NCI-H748 (cell line): ENCODE measurements at regions not wholly inside any gene's neighbourhood (a gene's known extent, or its start where the extent isn't known, plus 50 kb on each side); places are given as distances from the start of the nearest gene placed in this dataset.
"Not testable (repeated sequence)": the region's sequence is repeated elsewhere in the genome, so short reads cannot be mapped to it uniquely, and the experiment has no call there.

Source experiments
- DNase-seq: peaks from one replicate; lab custom pipeline; 2025; ENCODE audit not compliant: unreplicated experiment; lab: John Stamatoyannopoulos, UW

DNA sequence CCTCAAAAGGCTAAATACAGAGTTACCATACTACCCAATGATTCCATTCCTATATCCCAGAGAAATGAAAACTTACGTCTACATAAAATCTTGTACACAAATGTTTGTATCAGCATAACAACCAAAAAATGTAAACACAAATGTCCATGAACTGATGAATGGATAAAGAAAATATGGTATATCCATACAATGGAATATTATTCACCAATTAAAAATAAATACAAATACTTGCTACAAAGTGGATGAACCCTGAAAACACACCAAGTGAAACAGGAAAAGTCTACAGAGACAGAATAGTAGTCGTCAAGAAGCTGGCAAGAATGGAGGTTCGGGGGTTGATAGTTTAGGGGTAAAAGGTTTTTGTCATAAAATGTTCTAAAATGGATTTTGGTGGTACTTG, 54.0 kb upstream of the ANKRD28 start:
- no peak for DNase-seq

DNA sequence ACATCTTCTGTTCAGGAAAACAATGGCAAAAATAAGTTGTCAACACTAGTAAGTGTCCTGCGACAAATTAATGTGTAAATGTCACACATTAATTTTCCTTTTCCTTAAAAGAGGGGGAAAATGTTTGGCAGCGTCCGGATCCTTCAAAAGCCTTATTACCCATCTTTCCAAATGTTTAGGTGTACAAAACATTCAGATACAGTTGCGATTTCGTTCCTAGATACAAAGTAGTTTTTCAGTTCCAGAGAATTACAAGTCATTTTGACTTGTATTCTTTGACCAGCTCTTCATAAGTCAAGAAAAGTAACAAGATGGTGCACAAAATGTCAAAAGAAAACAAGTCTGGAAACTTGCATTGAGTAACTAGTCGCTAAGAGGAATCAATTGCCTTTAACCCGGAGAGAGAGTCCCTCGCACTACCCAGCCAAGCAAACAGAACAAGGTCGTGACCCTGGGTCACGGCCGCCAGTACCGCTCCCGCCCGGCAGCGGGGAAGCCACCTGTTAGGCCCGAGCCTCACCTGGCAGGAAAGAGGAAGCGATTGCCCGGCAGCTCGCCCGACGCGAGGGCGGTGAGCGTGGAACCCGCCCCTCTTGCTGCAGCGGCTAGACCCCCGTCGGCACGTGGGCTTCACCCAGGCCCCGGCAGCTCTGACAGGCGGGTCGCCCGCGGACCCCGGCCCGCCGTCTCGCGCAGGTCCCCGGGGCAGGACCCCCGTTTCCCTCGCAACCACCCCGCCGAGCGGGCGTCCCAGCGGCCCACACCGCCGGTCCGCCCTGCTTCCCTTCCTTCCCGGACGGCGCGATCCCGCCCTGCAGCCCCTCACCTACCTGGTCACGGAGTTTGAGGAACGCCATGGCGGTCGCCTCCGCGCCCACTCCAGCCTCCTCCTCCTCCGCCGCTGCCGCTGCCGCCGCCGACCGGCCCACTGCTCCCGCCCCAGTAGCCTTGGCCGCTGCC, 61.0 kb upstream of the ANKRD28 start:
- DNase-seq, result peak; percentile 69

DNA sequence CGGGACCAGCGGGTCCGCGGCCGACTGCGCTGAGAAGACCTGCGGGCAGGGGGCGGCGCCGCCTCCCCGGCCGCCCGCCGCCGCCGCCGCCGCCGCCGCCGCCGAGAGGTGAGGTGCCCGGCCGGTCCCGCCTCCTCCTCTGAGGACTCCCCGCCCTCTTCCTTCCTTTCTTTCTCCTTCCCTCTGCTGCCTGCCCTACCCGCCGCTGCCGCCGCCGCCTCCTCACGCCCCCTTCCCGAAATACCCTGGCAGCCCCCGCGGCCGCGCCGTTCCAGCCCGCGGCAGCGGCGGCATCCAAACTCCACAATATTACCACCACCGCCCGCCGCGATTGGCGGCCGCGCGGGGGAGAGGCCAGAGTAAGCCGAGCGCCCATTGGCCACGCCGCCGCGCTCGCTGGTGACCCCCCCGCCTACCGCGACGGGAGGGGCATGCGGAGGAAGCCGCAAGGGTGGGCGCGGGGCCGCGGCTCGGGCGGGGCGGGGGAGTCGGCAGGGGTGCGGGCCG, 61.8 kb upstream of the ANKRD28 start:
- peak; percentile 89 for DNase-seq

DNA sequence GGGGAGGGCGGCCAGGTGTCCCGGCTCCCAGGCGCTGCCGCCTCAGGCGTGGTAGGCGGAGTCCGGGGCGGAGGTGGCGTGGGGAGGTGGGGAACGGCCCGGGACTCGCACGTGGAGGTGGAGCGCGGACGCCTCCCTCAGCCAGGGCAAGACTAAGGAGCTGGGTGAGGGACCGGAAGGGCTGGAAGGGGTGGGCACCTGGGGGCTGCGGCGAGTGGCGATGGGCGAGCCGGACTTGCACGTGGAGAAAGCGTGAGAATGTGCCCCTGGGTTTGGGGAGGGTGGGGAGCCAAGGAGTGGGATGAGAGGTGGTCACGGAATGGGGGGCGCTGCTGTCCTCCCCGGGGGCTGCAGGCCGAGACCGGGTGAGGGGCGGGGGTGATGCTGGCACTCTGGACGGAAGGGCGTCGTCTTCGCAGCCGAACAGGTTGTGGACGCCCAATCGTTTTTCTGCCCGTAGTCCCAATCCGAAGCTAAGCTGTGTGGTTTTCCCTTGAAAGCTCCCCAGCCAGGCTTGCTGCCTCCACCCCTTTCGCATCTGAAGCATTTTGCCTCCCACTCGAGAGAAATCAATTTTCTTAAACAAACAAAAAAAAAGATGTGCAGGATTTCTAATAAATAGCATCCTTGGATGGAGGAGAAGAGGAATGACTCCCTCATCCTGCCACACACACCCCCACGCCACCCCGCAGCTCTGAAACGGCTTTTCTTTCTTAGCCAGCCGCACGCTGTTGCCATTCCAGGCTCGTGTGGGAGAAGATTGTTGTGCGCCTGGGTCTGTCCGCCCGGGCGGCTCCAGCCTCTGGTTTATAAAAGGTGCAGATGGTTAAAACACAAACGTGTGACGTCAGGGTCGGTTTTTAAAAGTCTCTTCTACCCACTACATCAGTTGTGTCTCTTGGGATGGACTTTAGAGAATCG, 62.5 kb upstream of the ANKRD28 start:
- peak; percentile 88 for DNase-seq

DNA sequence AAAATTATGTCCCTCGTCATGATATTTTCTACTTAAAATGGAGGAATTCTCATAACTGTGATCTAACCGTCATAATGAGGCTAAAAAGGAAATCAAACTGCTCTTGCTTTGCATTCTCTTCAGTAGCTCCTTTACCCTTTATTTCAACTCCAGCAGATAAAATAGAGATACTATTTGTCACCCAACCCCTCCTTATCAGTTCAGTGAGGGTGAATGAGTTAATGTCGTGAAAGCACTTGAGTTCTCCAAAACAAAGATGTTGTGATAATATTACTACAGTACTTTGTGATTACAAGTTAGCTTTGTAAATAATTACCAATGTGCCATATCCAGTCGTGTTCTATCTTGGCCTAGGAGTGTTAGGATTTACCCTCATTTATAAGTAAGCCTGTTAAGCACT, 63.4 kb upstream of the ANKRD28 start:
- no peak for DNase-seq

DNA sequence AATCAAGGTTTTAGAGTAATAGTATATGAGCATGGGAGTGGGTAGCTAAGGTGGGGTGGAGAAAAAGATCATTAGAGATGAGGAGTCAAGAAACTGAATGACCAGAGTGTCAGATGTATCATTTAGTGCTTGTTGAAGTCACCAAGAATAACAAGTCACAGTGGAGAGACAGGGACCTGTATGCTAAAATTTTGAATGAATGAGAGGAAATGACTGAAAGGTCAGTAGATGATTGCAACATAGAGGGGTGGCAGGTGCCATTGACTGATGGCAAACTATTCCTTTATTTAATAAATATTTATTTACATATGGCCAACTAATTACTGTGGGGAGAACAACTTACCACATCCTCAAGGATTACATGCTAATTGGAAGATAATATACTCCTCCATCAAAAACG, 75.0 kb upstream of the ANKRD28 start:
- no peak for DNase-seq

DNA sequence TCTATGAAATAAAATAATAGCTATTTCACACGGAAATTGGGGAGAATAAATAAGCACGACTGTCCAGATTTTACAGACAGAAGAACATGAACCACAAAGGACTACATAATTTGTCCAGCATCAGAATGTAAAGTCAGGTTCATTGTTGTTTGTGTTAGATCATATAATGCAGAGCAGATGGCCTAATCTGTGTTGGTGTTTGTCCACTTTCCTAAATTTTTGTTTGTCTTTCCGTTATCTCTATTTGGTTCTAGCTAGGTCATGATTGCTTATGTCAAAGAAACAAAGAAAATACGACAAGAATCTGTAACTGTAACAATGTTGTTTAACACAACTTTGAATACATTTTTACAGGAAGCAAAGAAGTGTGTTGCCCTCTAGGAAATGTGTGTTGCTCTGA, 75.6 kb upstream of the ANKRD28 start:
- no peak for DNase-seq

DNA sequence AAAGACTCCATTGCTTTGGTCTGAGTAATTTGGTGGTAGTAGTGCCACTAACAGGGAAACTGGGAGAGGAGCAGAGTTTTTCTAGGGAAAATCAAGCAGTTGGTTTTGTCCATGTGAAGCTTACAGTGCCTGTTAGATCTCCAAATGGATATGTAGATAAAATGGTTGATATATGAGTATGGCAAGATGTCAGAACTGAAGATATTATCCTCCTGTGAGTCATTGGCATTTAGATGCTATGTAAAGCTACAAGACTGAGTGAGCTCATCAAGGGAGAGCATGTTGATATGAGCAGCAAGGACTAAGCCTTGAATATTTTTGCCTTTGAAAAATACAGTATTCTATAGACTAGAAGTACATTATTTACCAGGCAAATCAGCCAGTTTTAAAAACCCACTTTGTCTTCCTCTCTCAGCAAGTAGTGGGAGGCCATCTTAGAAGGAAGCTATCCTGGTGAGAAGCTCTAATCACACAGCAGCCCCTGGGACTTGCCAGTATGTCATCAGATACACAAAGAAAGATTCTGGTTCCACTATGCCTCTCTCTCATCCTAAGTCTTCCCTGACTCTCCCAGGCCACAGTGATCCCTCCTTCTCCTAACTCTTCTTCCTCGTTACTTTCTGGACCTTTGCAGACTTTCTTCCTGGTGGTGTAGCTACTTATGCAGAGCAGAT, 77.4 kb upstream of the ANKRD28 start:
- no peak for DNase-seq

DNA sequence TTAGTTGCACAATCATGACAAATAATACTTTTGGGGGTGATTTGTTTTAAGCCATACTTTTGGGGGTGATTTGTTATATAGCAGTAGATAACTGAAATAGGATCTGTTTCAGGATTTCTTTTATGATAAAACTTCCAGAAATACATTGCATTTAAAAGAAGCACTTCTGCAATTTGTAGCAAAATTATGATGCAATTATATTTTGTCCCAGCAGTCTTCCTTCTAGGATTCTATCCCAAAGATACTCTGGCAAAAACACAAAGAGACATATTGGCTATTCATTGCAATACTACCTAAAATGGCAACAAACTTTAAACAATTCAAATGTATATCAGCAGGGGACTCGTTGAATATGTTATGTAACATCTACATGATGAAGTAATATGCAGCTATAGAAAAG, 78.9 kb upstream of the ANKRD28 start:
- DNase-seq, result no peak

DNA sequence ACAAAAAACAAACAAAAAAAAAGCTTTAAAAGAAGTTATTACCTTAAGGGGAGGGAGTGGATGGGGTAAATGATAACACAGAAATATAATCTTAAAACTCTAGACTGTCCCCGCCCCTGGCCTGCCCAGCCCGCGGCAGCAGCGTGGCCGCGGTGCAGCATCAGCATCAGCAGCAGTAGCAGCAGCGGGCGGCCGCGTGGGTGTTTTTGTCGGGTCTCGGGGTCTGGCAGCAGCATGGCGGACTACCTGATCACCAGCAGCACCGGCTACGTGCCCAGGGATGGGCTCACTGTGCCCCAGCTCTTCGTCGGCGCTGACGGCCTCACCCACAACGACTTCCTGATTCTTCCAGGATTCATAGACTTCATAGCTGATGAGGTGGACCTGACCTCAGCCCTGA, 80.0 kb upstream of the ANKRD28 start:
- no peak for DNase-seq

DNA sequence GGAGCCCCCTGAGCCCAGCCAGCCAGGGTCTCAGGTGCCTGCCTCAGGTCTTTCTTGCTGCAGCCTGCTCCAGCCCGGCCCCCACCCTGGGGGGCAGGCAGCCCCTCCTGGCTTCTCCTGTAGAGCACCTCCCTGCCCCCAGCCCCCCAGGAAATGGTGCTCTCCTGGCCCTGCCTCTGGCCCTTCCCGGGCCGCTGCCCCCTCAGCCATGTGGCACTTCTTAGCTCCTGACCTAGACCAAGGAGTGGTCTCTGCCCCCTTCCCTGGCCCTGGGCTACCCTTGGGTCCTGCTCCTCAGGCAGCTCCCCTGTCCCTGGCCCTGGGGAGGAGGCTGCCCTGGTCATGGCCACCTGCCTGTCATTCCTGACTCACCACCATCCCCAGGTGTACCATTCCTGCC, 82.0 kb upstream of the ANKRD28 start:
- not testable (repeated sequence) for DNase-seq

DNA sequence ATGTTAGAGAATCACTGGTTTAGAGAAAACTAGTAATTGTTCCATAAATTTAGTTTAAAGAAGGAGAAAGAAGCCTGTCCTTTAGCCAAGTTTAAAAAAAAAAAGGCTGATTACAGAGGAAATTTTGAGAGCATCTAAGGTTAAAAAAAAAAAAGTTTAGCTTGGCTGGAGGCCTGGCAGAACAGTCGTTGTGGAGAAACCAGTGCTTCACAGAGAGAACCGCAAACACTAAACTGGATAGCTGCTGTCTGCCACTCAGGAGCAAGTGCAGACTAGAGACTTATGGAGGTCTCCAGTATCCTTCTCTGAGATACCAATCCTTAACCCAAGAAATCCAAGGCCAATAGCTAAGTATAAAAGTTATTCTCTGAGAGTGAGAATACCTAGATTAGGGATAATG, 84.8 kb upstream of the ANKRD28 start:
- DNase-seq, result no peak

DNA sequence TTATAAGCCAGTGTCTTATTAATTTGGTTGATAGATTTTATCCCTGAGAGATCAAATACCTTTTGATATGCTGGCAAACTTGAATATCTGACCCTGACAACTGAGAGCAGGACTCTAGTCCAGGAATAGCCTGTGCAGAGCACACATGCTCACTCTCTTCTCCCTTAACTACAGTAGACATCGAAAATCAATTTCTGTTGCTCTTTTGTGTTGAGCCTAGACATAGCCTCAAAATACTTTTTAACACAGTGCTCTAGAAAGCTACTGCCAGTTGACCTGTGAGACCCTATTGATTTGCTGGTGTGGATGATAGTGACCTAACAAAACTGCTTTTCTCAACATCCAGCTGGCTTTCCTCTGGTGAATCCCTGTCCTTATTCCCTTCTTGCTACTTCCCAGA, 86.4 kb upstream of the ANKRD28 start:
- DNase-seq, result no peak

DNA sequence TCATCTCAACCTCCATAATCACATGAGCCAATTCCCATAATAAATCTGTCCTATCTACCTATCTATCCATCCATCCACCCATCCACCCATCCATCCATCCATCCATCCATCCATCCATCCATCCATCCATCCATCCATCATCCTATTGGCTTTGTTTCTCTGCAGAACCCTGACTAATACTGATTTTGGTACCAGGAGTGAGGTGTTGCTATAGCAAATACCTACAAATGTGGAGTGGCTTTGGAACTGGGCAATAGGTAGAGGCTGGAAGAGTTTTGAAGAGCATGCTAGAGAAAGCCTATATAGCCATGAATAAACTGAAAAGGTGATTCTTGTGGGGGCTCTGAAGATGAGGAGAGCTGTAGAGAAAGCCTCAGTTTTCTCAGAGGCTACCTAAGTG, 88.7 kb upstream of the ANKRD28 start:
- no peak for DNase-seq

DNA sequence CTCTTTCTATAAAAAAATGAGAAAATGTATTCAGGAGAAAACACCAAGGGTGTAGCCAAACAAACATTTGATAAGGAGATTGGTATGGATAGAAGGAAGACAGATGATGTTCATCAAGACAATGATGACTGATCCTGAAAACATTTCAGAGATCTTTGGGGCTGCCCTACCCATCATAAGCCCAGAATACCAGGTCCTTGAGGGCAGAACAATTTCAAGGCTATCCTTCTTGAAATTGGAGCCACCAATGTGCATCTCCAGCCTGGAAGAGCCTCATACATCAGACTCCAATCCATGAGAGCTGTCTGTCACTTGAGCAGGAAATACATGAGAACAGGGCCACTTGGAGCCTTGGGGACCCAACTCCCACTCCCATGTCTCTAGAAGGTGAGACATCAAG, 89.5 kb upstream of the ANKRD28 start:
- DNase-seq, result no peak

DNA sequence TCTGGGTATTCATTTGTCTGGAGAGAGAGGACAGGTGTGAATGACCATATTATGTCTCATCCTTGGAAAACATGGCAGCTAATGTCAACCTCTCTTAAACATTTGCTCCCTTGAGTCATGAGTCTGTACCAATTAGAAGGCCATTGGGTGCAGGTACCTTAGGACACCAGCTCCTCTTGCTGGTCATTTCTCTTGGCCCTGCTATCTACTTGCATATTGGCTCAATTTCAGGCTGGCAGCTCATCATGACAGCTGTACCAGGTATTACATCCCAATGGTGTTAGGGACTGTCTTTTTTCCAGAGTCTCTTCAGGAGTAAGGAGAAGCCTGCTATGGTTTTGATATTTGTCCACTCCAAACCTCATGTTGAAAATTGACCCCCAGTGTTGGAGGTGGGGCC, 92.2 kb upstream of the ANKRD28 start:
- DNase-seq, result no peak

DNA sequence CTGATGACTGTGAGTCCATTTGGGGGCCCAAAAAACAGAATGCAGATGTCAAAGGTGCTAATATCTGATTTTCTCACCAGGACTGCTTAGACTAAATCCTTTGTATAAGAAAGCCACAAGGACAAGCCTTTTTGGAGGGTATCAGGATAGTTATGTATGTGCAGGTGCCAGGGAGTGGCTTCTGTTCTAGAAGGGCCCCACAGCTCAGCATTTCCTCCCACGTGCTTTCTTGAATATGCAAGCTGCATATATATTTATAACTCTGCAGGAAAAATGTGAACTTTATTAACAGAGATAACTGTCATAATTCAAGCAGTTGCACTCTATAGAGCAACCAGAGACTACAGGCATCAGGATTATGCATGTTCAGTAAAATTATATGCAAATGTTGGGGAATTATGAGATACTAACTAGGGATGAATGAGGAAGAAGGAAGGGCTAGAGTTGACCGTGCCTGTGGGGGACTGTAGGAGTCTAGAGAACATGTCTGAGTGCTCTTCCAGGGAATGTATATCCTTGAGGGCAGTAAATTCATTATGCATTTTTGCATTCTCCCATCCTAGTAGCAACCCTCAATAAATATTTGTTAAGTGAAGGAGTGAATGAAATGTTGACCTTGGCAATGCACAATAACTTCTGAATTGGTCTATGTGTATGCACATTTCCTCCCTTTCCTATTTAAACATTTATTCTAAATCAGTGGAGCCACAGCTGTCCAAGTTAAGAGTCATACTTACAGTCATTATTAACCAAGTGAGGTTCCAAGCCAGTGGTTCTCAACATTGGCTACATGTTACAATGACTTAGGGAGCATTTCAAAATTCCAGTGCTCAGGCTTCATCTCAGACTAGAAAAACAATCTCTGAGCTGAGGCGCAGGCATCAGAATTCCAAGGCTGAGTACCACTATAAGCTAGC, 94.8 kb upstream of the ANKRD28 start:
- DNase-seq, result no peak

DNA sequence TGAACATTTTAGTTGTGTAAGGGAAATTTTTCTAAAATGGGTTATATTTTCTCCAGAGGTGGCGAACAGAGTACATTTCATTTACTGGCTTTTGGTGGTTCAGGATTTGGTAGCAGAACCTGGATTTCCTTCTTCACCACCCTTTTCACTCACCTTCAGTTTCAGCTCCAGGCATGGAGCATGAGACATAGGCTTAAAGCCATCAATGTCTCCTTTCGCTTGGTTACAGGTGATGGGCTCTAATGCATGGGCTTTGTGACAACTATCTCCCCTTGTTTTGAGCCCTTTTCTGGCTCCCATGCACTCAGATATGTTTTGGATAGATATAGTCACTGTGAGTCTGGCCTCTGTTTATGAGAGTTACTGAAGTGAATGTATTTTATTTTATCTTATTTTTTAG, 96.6 kb upstream of the ANKRD28 start:
- no peak for DNase-seq

DNA sequence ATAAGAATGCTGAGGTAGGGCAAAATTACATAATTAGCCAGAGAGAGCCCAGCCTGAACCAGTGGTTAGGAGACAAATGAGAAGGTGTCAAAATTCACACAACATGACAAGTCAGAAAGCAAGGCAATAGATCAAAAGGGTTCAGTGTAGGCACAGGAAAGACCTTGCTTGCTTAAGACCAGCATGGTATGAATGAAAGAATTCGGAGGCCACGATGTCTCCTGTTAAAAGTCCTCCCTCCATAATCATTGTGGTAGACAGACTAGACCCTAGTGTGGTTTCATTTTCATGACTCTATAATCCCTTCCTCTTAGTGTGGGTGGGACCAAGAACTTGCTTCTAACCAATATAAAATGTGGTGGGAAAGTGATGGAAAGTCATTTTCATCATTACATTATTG, 98.7 kb upstream of the ANKRD28 start:
- no peak for DNase-seq

DNA sequence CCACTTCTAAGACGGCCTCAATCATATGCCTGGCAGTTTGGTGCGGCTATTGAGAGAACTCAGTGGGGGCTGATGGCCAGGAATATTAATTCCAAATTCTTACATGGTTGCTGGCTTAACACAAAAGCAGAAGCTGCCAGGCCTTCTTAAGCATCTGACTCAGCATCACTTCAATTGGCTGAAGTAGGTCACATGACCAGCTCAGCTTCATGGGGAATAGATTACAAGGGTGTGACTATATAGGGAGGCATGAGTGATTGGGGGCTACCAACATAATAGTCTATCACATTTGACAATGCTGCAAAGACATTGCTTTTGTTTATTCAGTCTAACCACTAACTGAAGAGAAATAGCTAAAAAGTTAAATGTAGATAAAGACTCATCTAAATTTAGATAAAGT, 101.6 kb upstream of the ANKRD28 start:
- no peak for DNase-seq
